ENCODE measurements at regions not wholly inside any gene's neighbourhood (a gene's known extent, or its start where the extent isn't known, plus 50 kb on each side); places are given as distances from the start of the nearest gene placed in this dataset.
A peak's percentile ranks its signal among the peaks of the same experiment; 100 is the strongest.

DNA sequence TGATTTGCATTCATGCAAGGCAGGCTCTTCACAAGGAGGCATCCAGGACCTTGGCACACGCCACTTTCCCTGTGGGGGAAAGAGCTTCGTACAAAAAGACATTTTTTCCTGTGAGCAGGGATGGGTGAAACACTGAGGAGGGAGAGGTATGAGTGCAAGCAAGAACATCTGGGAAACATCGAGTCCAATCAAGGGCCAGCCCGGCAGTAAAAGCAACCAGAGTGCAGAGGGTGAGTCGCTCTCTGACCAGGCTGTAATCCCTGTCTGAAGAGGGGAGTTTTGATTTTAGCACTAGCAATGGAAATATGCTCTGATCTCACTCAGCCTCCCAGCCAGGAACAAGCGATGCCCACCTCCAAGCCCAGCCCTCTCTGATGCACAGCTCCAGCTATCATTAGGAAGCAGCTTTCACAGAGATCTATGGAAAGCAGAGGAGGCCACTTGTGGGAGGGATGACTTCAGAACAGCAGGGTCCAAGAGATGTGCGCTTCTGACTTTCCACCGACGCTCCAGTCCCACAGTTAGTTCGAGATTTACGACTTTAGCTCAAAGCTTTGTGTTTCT is 211.0 kb upstream of the ADAMTS16 start:
- TF ChIP-seq, protein P1, sequence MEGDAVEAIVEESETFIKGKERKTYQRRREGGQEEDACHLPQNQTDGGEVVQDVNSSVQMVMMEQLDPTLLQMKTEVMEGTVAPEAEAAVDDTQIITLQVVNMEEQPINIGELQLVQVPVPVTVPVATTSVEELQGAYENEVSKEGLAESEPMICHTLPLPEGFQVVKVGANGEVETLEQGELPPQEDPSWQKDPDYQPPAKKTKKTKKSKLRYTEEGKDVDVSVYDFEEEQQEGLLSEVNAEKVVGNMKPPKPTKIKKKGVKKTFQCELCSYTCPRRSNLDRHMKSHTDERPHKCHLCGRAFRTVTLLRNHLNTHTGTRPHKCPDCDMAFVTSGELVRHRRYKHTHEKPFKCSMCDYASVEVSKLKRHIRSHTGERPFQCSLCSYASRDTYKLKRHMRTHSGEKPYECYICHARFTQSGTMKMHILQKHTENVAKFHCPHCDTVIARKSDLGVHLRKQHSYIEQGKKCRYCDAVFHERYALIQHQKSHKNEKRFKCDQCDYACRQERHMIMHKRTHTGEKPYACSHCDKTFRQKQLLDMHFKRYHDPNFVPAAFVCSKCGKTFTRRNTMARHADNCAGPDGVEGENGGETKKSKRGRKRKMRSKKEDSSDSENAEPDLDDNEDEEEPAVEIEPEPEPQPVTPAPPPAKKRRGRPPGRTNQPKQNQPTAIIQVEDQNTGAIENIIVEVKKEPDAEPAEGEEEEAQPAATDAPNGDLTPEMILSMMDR (IDR thresholded peaks at IDR 0.05; ENCODE audit: insufficient read depth, low read depth, low read length): no peak
- no peak for TF ChIP-seq EZH2 (IDR thresholded peaks at IDR 0.05; ENCODE audit: insufficient read depth, low read length)
- Histone ChIP-seq H2AFZ (ENCODE audit: low read depth, low read length) (no peak overlapping the region), H3K36me3 (ENCODE audit: insufficient read depth, low read length) (no peaks in the 10 kb centered on the region), H3K27ac (ENCODE audit: low read depth, low read length) (no peak overlapping the region), H3K9me3 (ENCODE audit: insufficient read depth, low read depth, low read length) (no peaks in the 10 kb centered on the region), H3K79me2 (ENCODE audit: insufficient read depth, low read length) (no peaks in the 10 kb centered on the region), H3K4me1 (ENCODE audit: insufficient read depth, low read length) (peaks cover 3% of the 10 kb centered on the region), H3K4me2 (ENCODE audit: low read length) (no peak overlapping the region), H3K4me3 (ENCODE audit: insufficient read depth, low read depth, low read length) (no peak overlapping the region), H3K9ac (ENCODE audit: low read length) (no peak overlapping the region), H4K20me1 (ENCODE audit: insufficient read depth, low read length) (no peaks in the 10 kb centered on the region), H3K27me3 (ENCODE audit: insufficient read depth, low read length) (no peaks in the 10 kb centered on the region)
- peak; percentile 4 for DNase-seq (ENCODE audit: low read depth)
- Mint-ChIP-seq H3K9me3 (ENCODE audit: unreplicated experiment) (peaks cover 2% of the 10 kb centered on the region), H3K36me3 (ENCODE audit: low read depth, unreplicated experiment) (no peaks in the 10 kb centered on the region), H3K4me3 (ENCODE audit: unreplicated experiment) (no peak overlapping the region), H3K27me3 (ENCODE audit: low read depth, unreplicated experiment) (peaks cover 1% of the 10 kb centered on the region), H3K4me1 (ENCODE audit: low read depth, unreplicated experiment) (peaks cover 17% of the 10 kb centered on the region), H3K27ac (ENCODE audit: unreplicated experiment) (no peak overlapping the region)
- no peak for FAIRE-seq

DNA sequence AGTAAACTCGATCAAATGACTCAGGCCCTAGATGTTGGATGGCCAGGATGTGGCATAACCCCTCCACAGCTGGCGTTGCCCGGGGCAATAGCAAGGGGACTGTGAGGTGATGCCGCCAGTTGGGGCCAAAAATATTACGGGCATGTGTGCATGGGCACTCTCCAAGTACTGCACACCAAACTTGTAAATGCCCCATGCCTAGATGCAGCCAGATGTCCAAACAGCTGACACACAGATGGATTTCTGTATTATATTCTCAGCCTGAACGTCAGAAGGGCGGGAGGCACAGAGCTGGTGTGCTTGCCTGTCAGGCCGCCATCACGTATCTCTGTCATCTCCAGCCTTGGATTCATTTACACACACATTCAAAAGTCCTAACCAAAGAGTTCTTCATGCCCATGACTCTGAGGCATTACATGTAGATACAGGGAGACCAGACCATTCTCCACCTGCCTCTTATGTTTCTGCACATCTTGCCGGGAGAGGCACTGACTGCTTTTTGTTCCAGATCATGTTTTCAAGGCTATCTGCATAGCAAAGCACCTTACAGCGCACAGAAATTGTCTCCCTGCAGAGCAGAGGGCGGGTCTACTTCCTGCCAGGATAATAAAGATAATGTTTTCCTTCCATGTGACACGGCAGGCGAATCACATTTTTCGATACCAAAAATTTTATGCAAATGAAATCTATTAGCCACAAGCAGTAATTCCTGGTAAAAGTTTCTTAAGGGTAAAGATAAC is 200.9 kb upstream of the ADAMTS16 start:
- no peaks in the 10 kb centered on the region for H3K36me3 Mint-ChIP-seq (ENCODE audit: low read depth, unreplicated experiment)

More for the DNA sequence above, 200.9 kb upstream of the ADAMTS16 start:
- Histone ChIP-seq H4K20me1 (ENCODE audit: insufficient read depth, low read length) (no peaks in the 10 kb centered on the region), H3K9me3 (ENCODE audit: insufficient read depth, low read depth, low read length) (no peaks in the 10 kb centered on the region), H3K27me3 (ENCODE audit: insufficient read depth, low read length) (peaks cover 2% of the 10 kb centered on the region), H2AFZ (ENCODE audit: low read depth, low read length) (no peak overlapping the region), H3K36me3 (ENCODE audit: insufficient read depth, low read length) (no peaks in the 10 kb centered on the region), H3K79me2 (ENCODE audit: insufficient read depth, low read length) (no peaks in the 10 kb centered on the region), H3K4me1 (ENCODE audit: insufficient read depth, low read length) (no peaks in the 10 kb centered on the region), H3K4me3 (ENCODE audit: insufficient read depth, low read depth, low read length) (no peak overlapping the region), H3K9ac (ENCODE audit: low read length) (no peak overlapping the region), H3K27ac (ENCODE audit: low read depth, low read length) (no peak overlapping the region), H3K4me2 (ENCODE audit: low read length) (no peak overlapping the region)
- Mint-ChIP-seq H3K27me3 (ENCODE audit: low read depth, unreplicated experiment) (peaks cover 12% of the 10 kb centered on the region), H3K4me1 (ENCODE audit: low read depth, unreplicated experiment) (no peaks in the 10 kb centered on the region), H3K9me3 (ENCODE audit: unreplicated experiment) (no peaks in the 10 kb centered on the region), H3K27ac (ENCODE audit: unreplicated experiment) (no peak overlapping the region), H3K4me3 (ENCODE audit: unreplicated experiment) (no peak overlapping the region)
- TF ChIP-seq, protein P1 (IDR thresholded peaks at IDR 0.05; ENCODE audit: insufficient read depth, low read depth, low read length): no peak
- TF ChIP-seq EZH2 (IDR thresholded peaks at IDR 0.05; ENCODE audit: insufficient read depth, low read length): no peak
- DNase-seq (ENCODE audit: low read depth): no peak
- no peak for FAIRE-seq
